ENCODE measurements at regions not wholly inside any gene's neighbourhood (a gene's known extent, or its start where the extent isn't known, plus 50 kb on each side); places are given as distances from the start of the nearest gene placed in this dataset.

DNA sequence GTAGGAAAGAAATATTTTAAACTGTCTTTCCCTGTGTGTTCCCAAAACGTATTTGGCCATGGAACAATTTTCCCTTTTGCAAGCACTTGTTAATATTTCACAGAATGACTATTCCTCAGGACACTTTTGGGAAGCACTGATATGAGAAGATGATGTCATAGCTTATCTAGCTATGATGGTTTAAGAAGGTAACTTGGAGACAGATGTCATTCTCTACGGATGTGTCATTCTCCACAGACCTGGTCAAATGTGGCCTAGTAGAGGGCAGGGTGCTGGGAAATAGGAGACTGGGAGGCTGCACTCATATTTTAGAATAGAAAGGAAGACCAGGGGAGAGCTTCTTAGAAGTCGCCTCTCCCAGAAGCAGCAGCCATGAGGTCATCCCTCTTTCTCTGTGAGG, 220.7 kb upstream of the GLI3 start:
- TF ChIP-seq POLR2A (IDR thresholded peaks at IDR 0.05): no peak
- TF ChIP-seq CTCF (IDR thresholded peaks at IDR 0.05): no peak

All from Peyer's patch (tissue), 4 donors.